DND-41 (cell line): ENCODE measurements at regions not wholly inside any gene's neighbourhood (a gene's known extent, or its start where the extent isn't known, plus 50 kb on each side); places are given as distances from the start of the nearest gene placed in this dataset.

ENCODE experiments used
- ATAC-seq: fragments of 200-7000 bp; cut with Tn5 transposase; 3 replicates; pipeline ENCODE4 v1.9.1; 2021; ENCODE audit warnings: low read depth; ENCODE audit not compliant: insufficient read depth
- DNase-seq: peaks from one replicate; pipeline ENCODE4 v3.0.0-alpha.2; 2020
- H2AFZ ChIP-seq: 2 replicates; pipeline ENCODE4 v1.6.0; 2012; ENCODE audit warnings: low read depth, low read length
- H3K27ac ChIP-seq: 2 replicates; pipeline ENCODE4 v1.5.1; 2012; ENCODE audit warnings: low read length, inconsistent platforms
- H3K27me3 ChIP-seq: fragments of 200-600 bp; sonication (generic); 2 replicates; pipeline ENCODE4 v1.6.0; 2012; ENCODE audit warnings: low read length, mild to moderate bottlenecking, inconsistent platforms; ENCODE audit not compliant: insufficient read depth, poor library complexity
- H3K36me3 ChIP-seq: 2 replicates; pipeline ENCODE4 v1.5.1; 2012; ENCODE audit warnings: low read length, inconsistent platforms; ENCODE audit not compliant: insufficient read depth
- H3K4me1 ChIP-seq: 2 replicates; pipeline ENCODE4 v1.5.1; 2012; ENCODE audit warnings: mild to moderate bottlenecking, low read length; ENCODE audit not compliant: insufficient read depth
- H3K4me2 ChIP-seq: 2 replicates; pipeline ENCODE4 v1.6.0; 2012; ENCODE audit warnings: mild to moderate bottlenecking, moderate library complexity, low read length, inconsistent platforms; ENCODE audit not compliant: insufficient read depth
- H3K4me3 ChIP-seq, 2 experiments: fragments of 200-600 bp in 1 of 2; shearing (Covaris generic) in 1 of 2; 2 replicates each; pipeline ENCODE4 v1.5.1; 2012 to 2016; ENCODE audit warnings: inconsistent platforms in 2 of 2, low read length in 2 of 2, mild to moderate bottlenecking in 2 of 2, low read depth in 1 of 2, moderate library complexity in 1 of 2
- H3K79me2 ChIP-seq: 2 replicates; pipeline ENCODE4 v1.6.0; 2012; ENCODE audit warnings: low read length, inconsistent platforms; ENCODE audit not compliant: insufficient read depth
- H3K9ac ChIP-seq: 2 replicates; pipeline ENCODE4 v1.6.0; 2012; ENCODE audit warnings: low read depth, mild to moderate bottlenecking, inconsistent platforms, low read length, moderate library complexity
- H3K9me3 ChIP-seq: 2 replicates; pipeline ENCODE4 v1.5.1; 2012; ENCODE audit warnings: low read length, moderate library complexity, mild to moderate bottlenecking, inconsistent platforms; ENCODE audit not compliant: insufficient read depth, severe bottlenecking
- H4K20me1 ChIP-seq: 2 replicates; pipeline ENCODE4 v1.6.0; 2012; ENCODE audit warnings: low read length; ENCODE audit not compliant: insufficient read depth
- CTCF ChIP-seq: IDR thresholded peaks from 2 replicates; pipeline ENCODE4 v1.5.1; 2012; ENCODE audit warnings: borderline replicate concordance, low read length, moderate library complexity, mild to moderate bottlenecking; ENCODE audit not compliant: poor library complexity, severe bottlenecking; ENCODE audit errors: extremely low read depth
- EZH2 ChIP-seq: IDR thresholded peaks from 3 replicates; pipeline ENCODE4 v1.6.1; 2012; ENCODE audit warnings: borderline replicate concordance, low read depth, mild to moderate bottlenecking, moderate library complexity, low read length, inconsistent platforms; ENCODE audit not compliant: severe bottlenecking

- H3K4me2 ChIP-seq = no peak overlapping the region
- H2AFZ ChIP-seq = no peak overlapping the region
- TF ChIP-seq CTCF (peak; percentile 15), EZH2 (no peak)
- peaks cover 28% of the 10 kb centered on the region for H3K4me1 ChIP-seq
- no peak overlapping the region for H3K9ac ChIP-seq
- H3K27me3 ChIP-seq = no peaks in the 10 kb centered on the region
- H3K36me3 ChIP-seq = no peaks in the 10 kb centered on the region
- no peak overlapping the region for H3K4me3 ChIP-seq
- ATAC-seq (no peak), DNase-seq (no peak)
- no peak overlapping the region for H3K27ac ChIP-seq
- H3K9me3 ChIP-seq = no peaks in the 10 kb centered on the region
- no peaks in the 10 kb centered on the region for H4K20me1 ChIP-seq
- H3K79me2 ChIP-seq = no peaks in the 10 kb centered on the region
Observed at GRCh38 chr12:28110329-28110728, 79.9 kb upstream of the CCDC91 start.

GRCh38 chr12:28114488-28114887 lies 75.8 kb upstream of the CCDC91 start:
- Histone ChIP-seq H3K9ac (no peak overlapping the region), H3K4me2 (no peak overlapping the region)
- DNase-seq = no peak

GRCh38 chr12:28121433-28121832 lies 68.8 kb upstream of the CCDC91 start:
- Histone ChIP-seq H3K4me2 (no peak overlapping the region), H2AFZ (no peak overlapping the region)

More at GRCh38 chr12:28114488-28114887, 75.8 kb upstream of the CCDC91 start:
- Histone ChIP-seq H2AFZ (no peak overlapping the region), H3K4me1 (peaks cover 1% of the 10 kb centered on the region), H3K79me2 (no peaks in the 10 kb centered on the region), H4K20me1 (no peaks in the 10 kb centered on the region), H3K9me3 (no peaks in the 10 kb centered on the region), H3K4me3 (no peak overlapping the region), H3K36me3 (no peaks in the 10 kb centered on the region), H3K27ac (no peak overlapping the region), H3K27me3 (no peaks in the 10 kb centered on the region)
- no peak for ATAC-seq
- TF ChIP-seq CTCF (no peak), EZH2 (no peak)

More at GRCh38 chr12:28121433-28121832, 68.8 kb upstream of the CCDC91 start:
- H3K79me2 ChIP-seq = no peaks in the 10 kb centered on the region
- TF ChIP-seq CTCF (no peak), EZH2 (no peak)
- no peak overlapping the region for H3K4me3 ChIP-seq
- no peaks in the 10 kb centered on the region for H4K20me1 ChIP-seq
- no peak overlapping the region for H3K9ac ChIP-seq
- no peaks in the 10 kb centered on the region for H3K4me1 ChIP-seq
- ATAC-seq (no peak), DNase-seq (no peak)
- H3K36me3 ChIP-seq = no peaks in the 10 kb centered on the region
- no peaks in the 10 kb centered on the region for H3K27me3 ChIP-seq
- no peak overlapping the region for H3K27ac ChIP-seq
- H3K9me3 ChIP-seq = no peaks in the 10 kb centered on the region
